ENCODE measurements at regions not wholly inside any gene's neighbourhood (a gene's known extent, or its start where the extent isn't known, plus 50 kb on each side); places are given as distances from the start of the nearest gene placed in this dataset.

DNA sequence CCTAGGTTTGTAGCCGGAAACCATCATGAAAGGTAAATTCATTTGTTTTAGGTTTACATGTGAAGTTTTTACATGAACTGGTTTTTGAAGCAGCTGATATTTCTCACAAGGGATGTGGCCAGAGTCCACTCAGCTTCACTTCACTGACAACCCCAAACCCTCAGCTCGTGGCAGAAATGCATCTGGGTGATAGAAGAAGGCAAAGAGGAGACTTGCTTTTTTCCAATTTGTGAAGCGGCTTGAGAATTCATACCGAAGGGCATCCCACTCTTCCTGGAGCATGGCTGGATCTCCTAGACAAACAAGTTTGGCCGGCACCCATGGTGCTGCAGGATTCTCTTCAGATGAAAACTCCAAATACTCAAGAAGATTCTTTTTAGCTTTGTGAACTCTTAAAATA, 392.8 kb upstream of the CNR1 start:
- no peak for DNase-seq

DNA sequence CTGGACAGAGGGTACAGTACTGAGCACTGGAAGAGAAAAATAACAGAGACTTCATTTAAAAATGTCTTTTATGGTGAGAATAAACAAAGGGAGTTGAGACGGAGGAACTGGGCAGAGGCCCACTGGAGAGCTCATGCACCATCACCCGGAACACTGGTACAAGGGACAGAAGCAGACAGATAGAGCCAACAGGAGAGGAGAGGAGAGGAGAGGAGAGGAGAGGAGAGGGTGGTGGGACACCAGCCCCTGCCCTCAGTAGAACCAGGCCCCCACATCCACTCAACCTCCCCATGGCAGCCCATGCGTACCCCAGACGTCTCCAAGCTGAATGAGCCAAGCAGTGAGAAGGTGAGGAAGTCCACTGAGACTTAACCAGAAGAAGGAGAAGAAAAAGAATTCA, 390.5 kb upstream of the CNR1 start:
- DNase-seq = no peak

DNA sequence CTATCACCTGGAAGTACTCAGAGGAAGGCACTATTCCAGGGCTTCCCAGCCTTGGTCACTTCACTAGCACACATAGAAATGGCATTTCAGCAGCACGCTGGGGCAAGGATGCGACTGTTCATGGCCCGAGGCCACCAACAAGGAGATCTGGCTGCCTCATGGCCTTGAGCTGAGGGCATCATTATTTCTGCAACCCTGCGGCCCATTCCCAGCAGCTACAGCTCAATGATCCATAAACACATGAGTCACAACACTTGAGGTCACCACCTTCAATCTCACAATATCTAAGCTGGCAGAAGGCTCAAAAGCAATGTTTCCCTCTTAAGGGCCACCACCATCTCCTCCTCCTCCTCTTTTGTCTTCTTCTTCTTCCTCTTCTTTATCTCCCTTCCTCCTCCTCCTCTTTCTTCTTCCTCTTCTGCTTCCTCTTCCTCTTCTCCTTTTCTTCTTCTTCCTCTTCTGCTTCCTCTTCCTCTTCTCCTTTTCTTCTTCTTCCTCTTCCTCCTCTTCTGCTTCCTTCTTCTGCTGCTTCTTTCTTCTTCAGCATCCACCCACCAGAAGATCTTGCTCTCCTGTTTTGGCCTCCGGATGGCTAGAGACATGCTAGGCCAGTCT, 382.9 kb upstream of the CNR1 start:
- no peak for DNase-seq

DNA sequence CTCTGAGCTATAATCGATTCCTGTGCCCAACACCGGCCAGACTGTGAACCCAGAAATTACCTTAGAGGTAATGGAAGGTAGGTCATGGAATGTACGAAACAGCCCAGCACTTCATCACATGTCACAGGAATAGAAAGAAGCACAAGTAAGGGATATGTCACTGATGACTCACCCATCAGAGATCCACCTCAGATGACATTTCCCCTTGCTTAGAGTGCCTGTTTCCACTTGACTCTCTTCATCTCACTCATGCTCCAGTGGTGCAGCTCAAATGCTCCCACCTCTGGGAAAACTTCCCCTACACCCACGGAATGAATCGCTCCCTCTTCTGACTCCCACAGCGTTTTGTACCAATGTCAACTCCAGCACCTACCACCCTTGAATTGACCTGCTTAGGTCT, 381.6 kb upstream of the CNR1 start:
- DNase-seq = no peak

DNA sequence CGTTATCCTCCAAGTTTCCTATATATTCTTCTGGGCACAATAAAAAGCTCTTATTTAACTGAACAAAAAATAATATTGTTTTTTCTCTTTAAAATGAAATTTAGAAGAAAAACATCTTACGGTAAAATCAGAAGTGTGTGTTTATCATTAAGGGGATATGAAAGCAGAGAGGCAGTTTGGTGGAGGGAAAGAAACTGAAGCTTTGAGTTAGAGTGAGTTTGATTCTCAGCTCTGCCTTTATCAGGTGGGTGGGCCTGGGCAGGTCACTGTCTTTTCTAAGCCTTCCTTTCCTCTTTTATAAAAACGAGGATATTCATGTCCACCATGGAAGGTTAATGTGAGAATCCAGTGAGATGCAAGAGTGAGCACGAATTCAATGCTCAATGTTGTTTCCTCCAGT, 379.8 kb upstream of the CNR1 start:
- DNase-seq = no peak

DNA sequence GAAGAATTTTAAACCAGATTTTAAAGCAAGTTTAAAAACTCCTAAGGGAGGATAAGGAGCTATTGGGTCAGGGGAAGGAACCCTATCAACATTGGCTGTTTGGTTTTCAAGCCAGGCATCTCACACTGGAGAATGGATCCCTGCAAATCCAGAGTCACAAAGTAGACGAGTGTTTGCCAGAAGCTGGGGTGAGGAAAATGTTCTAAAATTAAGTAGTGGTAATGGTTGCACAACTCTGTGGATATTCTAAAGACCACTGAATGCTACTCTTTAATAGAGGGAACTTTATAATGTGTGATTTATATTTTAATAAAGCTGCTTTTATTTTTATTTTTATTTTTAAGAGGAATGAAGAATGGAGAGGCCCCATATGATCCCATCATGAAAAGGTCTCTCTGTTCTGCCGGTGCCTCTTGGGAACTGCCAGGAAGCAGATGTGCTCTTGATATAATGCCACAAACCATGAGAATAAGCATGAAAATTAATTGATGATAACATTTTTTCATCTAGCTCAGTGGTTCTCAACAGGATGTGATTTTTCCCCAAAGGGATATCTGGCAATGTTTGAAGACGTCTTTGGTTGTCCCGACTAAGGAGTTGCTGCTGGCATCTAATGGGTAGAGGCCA, 379.0 kb upstream of the CNR1 start:
- no peak for DNase-seq

DNA sequence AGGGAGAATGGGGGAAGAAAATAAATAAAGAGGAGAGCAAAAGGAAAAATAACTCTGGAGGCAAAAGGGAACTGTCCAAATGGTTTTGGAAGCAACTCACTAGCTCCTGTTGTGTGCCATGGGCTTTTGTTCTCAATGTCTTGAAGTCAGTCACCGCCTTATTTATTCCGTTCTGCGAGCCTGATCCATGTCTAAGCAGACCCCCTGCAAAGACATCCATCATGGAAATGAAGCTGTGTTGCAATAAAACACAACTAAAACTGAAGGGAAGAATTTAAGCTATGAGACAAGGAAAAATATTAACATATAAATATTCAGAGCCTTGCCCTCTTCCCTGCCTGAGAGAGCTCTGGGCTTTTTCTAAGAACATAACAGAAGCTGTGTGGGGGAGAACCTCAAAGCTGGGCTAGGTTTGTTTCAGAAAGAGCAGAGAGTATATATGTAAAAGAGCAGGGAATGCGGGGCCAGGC, 373.2 kb upstream of the CNR1 start:
- no peak for DNase-seq

DNA sequence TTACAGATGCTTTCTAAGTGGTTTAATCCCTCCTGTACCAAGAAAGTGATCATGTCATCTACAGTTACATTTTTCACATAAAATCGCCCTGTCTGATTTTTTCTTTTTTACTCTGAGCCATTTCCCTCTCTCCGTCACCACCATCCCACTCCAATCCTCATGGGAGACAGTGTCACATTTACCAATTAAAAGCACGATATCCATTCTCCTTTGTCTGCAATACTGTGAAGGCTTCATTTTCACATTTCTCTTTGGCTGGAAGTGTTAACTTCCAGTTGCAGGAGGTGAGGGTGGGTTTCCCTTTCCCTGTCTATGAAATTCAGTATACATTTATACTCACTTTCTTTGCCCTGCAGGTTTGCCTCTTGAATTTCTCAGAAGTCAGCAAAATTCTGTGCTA, 372.7 kb upstream of the CNR1 start:
- no peak for DNase-seq

DNA sequence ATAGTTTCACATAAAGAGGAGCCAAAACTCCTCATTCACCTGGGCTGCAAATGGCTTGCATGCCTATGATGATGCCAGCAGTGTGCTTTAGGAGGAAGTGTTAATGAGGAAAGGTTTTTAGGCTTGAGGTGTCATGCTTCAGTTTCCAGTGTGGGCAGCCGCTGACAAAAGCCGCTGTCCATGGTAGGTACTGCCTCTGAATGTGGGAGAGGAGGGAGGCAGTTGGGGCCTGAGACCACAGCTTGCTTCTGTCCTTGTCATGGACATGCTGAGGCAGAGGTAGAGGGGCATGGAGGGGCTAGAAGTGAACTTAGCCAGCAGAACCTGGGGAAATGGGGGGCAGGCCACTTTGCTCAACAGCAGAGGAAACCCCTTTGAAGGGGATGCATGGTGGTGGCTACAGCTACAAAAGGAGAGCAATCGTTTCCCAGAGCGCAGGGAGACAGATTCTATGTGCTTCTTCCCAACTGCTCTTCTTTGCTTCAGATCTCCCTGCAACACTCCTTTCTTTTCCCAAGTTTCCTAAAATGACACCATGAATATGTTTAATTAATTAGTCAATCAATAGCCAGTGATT, 372.1 kb upstream of the CNR1 start:
- peak in 1 of 5 experiments; percentile 8 for DNase-seq

DNA sequence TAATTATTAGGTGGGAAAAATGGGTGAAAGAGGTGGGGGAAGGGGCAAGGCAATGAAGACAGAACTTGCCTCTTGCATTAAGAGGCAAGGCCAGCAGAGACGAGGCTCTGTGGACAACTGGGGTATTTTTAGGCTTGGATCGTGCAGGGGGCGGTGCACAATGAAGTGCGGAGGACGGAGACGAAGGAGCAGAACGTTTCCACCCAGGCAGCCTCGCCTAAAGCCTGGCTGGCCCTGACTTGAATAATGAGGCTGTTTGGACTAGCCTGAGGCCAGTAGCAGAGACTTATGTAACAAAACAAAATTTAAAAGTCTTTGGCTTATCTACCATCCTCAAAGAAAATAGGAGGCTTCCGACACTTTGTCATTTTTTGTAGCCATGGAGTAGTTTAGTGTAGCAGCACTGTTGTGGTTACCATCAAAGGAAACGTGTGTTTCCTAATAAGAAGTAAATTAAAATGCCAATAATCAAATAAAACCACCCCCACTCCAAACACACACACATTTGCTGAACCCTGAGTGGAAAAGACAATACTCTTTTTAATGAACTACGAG, 370.0 kb upstream of the CNR1 start:
- DNase-seq = no peak

DNA sequence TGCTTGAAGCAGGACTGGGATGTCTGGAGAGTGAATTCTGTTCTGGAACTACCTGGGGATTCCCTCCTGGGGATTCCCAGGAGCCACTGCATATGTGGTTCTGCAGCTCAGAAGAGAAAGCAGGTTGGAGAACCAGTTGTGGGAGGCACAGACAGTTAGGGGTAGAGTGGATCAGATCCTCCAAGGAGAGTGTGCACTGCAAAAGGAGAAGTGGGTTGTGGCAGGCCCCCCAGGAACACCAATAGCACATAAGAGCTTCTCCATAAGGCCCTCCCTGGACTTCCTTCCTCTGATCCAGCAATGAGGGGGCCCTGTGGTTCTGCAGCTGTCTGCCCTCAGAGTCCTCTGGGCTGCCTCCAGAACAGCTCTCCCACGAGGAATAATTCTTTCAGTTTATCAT, 369.2 kb upstream of the CNR1 start:
- no peak for DNase-seq

DNA sequence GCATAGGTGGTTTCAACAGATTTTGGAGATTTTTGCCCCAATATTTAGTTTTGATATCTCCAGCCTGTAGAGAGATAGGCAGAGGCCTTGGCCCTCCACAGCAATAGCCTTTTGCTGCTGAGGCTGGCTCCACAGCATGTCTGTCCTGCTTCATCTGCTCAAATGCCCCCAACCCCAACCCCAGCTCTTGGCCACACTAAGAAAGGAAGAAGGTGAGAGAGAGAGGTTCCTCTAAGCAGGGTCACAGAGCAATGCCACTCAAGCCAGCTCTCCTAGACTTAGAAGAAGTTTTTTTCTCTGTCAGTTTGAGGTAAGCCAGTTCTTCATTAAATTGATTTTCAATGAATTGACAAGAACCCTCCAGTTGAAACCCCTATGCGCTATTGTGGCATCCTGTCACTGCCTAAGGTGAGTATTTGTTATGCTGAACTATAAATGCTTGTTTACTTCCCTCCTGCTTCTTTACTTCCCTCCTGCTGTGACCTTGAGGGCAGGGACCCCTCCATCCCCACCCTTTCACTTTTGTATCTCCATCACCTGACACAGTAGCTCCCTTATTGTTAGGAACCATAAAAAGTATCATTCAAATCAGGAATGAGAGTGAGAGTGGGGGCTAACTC, 366.2 kb upstream of the CNR1 start:
- no peak for DNase-seq

DNA sequence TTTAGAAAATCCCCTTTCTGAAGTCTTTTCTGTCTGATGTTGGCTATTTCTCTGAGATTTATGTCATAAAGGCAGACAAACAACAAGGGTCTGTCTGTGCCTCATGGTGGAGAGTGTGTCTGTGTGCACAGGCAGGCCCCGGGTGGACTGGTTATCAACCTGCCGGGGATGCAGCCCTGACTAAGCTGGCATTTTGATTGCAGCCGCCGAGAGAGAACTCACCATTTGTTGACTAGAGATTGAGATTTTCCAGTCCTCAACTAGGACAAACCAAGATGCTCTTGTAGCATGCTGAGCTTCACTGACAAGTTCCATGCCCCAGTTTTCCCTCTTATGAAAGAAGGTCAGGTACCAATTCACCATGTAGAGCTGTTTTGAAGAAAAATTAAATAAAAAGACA, 363.6 kb upstream of the CNR1 start:
- DNase-seq = no peak

DNA sequence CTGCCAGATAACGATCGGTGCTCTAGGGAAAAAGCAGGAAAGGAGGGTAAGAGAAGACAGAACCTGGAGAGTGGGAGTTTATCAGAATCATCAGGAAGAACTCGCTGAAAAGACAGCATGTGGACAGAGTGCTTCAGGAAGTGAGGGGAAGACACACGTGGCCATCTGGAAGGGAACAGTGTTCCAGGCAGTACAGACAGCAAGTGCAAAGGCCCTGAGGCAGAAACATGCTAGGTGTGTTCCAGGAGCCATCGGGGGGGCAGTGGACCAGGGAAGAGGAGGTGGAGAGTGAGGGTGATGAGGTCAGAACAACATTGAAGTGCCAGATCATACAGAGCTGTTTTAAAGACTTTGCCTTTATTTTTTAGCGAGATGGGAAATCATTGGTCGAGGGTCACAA, 354.3 kb upstream of the CNR1 start:
- no peak for DNase-seq

DNA sequence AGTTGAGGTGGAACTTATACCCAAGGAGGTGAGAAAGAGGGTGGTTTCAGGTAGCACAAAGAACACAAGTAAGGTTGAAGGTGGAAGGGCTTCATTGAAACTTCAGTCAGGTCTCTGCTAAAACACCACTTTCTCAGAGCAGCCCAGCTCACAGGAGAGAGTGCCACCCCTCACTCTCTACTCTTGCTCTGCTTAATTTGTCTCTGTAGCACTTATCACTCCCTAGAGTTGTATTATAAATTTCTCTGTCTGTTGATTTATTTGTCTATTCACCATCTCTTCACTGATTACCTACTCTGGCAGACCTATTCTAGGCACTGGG, 353.8 kb upstream of the CNR1 start:
- DNase-seq = no peak

DNA sequence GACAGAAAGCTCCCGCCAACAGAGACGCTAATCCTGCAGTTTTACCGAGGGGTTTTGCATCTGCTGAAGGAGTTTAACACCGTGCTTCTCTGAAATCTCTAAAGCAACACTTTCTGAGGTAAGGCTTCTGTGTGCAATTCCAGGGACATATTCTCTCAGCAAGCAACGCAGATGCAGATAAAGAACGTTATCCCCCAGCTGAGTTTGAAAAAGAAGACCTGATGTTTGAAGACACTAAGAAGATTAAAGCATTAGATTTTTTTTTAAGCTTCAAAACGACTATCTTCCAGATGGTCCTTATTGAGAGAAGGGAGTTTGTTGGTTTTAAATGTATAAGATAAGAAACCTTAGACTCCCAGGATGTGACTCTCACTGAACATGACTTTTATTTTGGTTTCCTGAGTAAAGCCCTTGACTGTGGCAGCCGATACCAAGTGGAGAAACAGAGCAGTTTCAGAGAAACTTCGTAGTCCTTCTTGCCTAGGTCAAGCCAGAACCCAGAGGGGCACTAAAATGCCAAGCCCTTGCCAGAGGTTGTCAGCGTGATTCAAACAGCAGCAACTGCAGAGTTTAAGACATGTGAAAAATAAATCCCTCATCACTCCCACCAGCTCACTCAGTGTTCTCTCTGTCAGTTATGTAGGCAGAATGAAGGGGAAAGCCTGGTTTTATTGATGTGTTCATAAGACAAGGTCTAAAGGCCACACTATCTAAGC, 353.3 kb upstream of the CNR1 start:
- no peak for DNase-seq

DNA sequence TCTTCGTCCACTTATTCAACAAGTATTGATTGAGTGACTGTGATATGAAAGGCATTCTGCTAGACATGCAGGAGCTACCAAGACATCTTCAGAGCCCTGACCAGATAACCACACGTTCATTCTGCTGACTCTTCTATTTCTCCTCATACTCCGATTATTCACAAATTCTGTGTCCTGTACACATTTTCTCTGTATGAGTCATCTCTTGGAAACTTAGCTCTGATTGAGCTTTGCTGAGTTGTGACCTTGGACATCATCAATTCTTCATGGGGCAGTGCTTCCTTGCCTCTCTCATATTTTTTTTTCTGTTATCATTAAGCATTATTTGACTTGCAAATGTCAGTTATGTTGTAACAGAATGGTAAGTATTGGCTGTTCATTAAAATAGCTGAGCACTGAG, 351.6 kb upstream of the CNR1 start:
- no peak for DNase-seq

DNA sequence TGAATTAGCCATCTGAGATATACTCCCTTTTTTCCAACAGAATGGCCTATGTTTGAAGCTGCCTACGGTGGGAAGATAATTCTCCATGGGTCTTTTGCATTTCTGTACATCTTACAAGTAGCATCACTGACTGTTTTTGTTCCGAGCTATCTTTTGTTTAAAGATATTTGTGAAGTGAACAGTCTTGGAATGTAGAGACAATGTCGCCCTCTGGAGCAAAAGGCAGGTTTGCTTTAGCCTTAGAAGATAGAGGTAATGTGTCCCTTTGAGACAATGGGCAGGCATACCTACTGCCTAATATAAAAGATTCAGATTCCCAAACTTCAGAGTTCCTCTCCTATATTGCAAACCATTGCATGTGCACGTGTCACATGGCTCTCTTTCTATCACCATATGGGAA, 347.8 kb upstream of the CNR1 start:
- DNase-seq = no peak

DNA sequence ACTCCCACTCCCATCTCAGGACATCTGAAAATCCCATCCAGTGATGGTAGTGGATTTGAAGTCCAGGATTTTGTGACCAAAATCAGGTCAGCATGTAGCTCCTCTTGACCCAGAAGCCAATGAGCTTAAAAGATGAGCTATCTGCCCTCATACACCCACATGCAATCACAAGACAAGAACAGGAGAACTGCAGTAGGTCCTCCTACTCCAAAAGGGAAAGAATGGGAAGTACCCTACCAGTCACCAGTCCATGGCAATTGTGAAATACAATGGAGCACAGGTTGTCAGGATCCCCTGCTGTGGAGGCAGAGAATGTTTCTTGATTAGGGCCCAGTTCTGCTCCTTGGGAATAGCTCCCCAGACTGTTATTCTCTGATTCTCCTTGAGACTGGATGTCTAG, 347.3 kb upstream of the CNR1 start:
- no peak for DNase-seq

DNA sequence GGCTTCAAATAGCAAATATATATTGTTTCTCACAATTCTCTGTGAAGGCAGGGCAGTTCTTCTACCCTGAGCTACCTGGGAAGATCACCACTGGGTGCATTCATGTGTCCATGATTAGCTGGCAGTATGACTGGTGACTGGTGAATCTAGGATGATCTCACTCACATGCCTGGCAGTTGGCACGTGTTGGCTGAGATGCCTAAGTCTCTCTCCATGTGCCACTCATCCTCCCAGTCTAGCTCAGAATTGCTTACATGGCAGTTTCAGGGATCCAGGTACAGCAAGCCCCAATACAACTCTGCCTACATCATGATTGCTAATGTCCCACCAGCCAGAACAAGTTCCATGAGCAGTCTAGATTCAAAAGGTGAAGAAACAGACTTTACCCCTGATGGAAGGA, 346.8 kb upstream of the CNR1 start:
- DNase-seq = no peak

DNA sequence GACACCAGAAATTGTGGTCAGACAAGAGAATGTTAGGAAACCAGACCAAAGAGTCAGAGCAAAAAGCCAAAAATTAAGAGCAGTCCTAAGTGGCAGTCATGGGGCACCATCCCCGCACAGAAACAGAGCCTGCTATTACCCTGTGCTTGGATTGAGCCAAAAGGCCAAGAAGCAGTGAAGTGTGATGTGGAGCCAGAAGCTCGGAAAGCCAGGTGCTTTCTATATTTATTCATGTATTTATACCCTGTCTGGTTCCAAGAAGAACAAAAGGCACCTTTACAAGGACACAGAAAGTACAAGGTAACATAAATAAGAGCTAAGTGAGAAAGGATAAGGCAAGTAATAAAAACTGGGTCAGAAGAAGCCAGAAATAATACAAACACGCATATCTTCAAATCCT, 336.2 kb upstream of the CNR1 start:
- DNase-seq = no peak

DNA sequence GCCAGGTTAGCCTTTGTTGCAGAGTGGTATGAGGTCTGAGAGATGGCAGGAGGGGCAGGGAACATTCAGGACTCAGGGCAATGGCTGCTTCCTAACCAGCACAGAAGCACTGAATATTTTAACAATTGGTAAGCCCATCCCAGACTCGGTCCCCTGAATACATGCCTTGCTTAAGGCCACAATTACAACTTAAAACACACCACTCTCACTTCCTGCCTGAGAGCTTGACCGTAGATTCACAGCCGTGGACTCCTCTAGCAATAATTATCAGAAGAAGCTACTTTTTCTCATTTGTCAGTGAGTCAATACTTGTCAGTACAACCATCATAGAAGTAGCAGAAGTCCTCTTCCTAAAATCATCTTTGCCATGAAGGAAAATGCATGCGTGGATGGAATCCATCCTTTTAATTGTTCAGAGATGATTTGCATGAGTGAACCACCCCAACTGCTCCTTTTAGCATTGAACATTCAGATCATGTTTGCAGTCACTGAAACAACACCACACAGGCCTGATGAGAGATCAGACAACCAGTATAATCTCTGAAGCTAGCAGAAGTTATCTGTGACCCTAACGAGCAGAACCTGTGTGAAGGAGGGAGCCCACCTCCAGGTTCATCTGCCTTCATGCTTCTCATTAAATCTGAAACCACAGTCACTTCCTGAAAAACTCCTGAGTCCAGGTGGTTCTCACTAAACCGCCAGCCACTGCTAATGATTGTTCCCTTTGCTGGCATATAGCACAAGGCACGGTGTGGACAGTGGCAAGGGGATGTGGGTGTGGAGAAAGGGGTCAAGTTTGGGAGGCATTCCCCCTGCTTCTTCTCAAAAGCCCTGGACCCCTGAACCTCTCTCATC, 333.9 kb upstream of the CNR1 start:
- DNase-seq = no peak

Measured in T-helper 2 cell (primary cell).